ENCODE measurements at regions not wholly inside any gene's neighbourhood (a gene's known extent, or its start where the extent isn't known, plus 50 kb on each side); places are given as distances from the start of the nearest gene placed in this dataset.
"Not testable (repeated sequence)": the region's sequence is repeated elsewhere in the genome, so short reads cannot be mapped to it uniquely, and the experiment has no call there.

DNA sequence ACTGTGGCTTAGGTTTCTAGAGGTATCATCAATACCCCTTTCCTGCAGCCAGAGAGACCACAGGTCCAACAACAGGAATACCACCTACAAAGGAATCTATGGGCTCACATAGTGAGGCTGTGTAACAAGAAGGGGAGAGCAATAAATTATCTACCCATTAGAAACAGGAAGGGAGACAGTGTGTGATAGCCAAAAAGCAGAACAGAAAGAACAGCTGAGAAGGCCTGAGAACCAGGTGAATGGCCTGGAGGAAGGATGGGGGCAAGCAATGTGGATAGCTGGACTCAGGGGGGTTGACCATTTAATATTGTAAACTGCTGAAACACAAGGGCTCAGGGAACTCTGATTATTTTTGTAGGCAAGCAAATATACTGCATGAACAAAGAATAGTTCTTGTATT, 628.2 kb downstream of the COL12A1 start:
- Histone ChIP-seq H3K27ac (no peak overlapping the region), H3K4me3 (no peak overlapping the region), H3K4me1 (no peaks in the 10 kb centered on the region), H3K27me3 (no peaks in the 10 kb centered on the region), H3K36me3 (replicated peaks in 1 of 2; ENCODE audit: insufficient read depth in 1 of 2, low read depth in 2 of 2) (no peaks in the 10 kb centered on the region), H3K9me3 (no peaks in the 10 kb centered on the region)
- intact Hi-C loops (cut with DNase I), result no loop called here
- ATAC-seq, result no peak
- no peak for DNase-seq
- TF ChIP-seq, protein P1, sequence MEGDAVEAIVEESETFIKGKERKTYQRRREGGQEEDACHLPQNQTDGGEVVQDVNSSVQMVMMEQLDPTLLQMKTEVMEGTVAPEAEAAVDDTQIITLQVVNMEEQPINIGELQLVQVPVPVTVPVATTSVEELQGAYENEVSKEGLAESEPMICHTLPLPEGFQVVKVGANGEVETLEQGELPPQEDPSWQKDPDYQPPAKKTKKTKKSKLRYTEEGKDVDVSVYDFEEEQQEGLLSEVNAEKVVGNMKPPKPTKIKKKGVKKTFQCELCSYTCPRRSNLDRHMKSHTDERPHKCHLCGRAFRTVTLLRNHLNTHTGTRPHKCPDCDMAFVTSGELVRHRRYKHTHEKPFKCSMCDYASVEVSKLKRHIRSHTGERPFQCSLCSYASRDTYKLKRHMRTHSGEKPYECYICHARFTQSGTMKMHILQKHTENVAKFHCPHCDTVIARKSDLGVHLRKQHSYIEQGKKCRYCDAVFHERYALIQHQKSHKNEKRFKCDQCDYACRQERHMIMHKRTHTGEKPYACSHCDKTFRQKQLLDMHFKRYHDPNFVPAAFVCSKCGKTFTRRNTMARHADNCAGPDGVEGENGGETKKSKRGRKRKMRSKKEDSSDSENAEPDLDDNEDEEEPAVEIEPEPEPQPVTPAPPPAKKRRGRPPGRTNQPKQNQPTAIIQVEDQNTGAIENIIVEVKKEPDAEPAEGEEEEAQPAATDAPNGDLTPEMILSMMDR (IDR thresholded peaks at IDR 0.05), result no peak
- TF ChIP-seq POLR2A (IDR thresholded peaks at IDR 0.05), result no peak

DNA sequence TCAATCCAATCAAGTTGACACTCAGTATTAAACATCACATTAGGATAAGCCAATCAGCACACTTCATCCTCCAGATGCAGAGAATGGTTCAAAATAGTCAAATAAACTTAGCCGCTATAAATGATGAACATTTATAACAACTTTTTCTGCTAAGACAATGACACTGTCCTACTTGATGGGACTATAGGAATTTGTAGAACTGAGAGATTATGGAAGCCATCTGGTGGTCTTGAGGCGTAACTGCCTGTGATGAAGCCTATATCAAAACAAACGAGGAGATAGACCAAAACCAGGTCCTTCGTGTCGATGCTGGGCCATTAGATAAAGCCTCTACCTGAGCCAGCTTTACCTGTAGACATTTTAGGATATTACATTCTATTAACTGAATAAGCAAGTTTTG, 631.1 kb downstream of the COL12A1 start:
- no peak for TF ChIP-seq POLR2A (IDR thresholded peaks at IDR 0.05)
- TF ChIP-seq, protein P1 (IDR thresholded peaks at IDR 0.05), result peak in 5 of 7 experiments; percentile 18 to 48 (median 27)
- Histone ChIP-seq H3K36me3 (replicated peaks in 1 of 2; ENCODE audit: insufficient read depth in 1 of 2, low read depth in 2 of 2) (no peaks in the 10 kb centered on the region), H3K9me3 (no peaks in the 10 kb centered on the region), H3K27ac (no peak overlapping the region), H3K4me3 (no peak overlapping the region), H3K4me1 (no peaks in the 10 kb centered on the region), H3K27me3 (no peaks in the 10 kb centered on the region)
- intact Hi-C loops (cut with DNase I), result no loop called here
- DNase-seq, result peak in 1 of 4 donors; percentile 9
- peak; percentile 55 for ATAC-seq
- 31 to 52% methylated on average over 5 of the region's 5 CpGs for WGBS, 2 donors

DNA sequence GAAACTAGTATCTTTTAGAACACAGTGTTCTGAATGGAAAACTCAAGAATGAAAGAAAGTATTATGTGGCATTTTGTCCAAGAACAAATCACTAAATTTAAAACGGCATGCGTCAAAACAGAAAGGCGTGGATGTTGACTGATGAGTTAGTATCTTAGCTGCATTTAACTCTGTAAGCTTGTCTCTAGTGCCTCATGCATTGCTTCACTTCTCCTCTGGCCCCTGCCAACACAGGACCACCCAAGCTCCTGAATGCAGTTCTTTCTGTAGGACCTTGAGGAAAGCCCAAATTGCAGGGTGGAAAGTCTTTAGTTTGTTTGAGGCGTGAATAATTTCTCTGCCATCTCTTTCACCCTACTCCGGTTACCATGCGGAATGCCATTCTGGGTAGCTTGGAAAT, 632.2 kb downstream of the COL12A1 start:
- Histone ChIP-seq H3K36me3 (replicated peaks in 1 of 2; ENCODE audit: insufficient read depth in 1 of 2, low read depth in 2 of 2) (no peaks in the 10 kb centered on the region), H3K27ac (no peak overlapping the region), H3K4me3 (no peak overlapping the region), H3K9me3 (no peaks in the 10 kb centered on the region), H3K4me1 (no peaks in the 10 kb centered on the region), H3K27me3 (no peaks in the 10 kb centered on the region)
- TF ChIP-seq POLR2A (IDR thresholded peaks at IDR 0.05), result no peak
- TF ChIP-seq, protein P1 (IDR thresholded peaks at IDR 0.05), result no peak
- DNase-seq (no peak), ATAC-seq (no peak)
- 80 to 90% methylated on average over 6 of the region's 6 CpGs for WGBS, 2 donors
- intact Hi-C loops (cut with DNase I), result no loop called here

DNA sequence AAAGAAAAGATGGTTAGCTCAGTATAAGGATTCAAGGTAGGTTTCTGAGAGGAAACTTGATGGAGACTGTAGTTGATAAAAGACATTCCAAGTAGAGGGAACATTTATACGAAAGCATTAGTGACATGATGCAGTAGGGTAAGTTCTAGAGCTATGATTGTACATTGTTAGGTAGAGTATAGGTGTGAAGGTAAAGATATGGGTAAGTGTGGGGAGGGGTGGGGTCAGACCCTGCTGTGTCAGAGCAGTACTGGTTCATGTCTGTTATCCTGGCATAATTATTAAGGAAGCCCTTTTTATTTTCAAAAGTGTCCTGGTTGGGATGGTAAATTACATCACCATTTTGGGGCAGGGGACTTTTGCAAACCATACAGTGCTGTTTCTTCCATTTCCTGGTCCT, 635.8 kb downstream of the COL12A1 start:
- ATAC-seq, result no peak
- 83 to 86% methylated on average over 1 of the region's 1 CpG for WGBS, 2 donors
- intact Hi-C loops (cut with DNase I), result no loop called here

DNA sequence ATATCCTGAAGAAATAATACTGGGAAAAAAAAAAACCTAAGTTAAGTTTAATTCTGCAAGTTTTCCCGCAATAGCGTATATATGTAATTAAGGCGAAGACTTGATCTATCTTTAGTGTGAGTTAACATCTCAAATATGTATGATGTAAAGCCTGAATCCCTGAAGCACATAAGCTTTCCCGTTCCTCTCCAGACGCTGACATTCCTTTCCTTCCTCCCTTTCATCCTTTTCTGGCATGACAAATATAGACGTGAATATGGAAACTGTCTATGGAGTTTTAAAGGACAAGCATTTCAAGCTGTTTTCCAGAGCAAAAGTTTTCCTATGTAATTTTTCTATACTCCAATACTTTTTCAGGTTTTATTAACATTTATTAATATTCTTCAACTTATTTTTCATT, 637.0 kb downstream of the COL12A1 start:
- DNase-seq (no peak), ATAC-seq (no peak)
- TF ChIP-seq, protein P1 (IDR thresholded peaks at IDR 0.05), result no peak
- TF ChIP-seq POLR2A (IDR thresholded peaks at IDR 0.05), result no peak
- Histone ChIP-seq H3K27ac (no peak overlapping the region), H3K36me3 (replicated peaks in 1 of 2; ENCODE audit: insufficient read depth in 1 of 2, low read depth in 2 of 2) (no peaks in the 10 kb centered on the region), H3K4me3 (no peak overlapping the region), H3K27me3 (no peaks in the 10 kb centered on the region), H3K9me3 (no peaks in the 10 kb centered on the region), H3K4me1 (no peaks in the 10 kb centered on the region)
- intact Hi-C loops (cut with DNase I), result no loop called here
- 74 to 75% methylated on average over 6 of the region's 6 CpGs for WGBS, 2 donors

More for the DNA sequence above, 635.8 kb downstream of the COL12A1 start:
- TF ChIP-seq, protein P1 (IDR thresholded peaks at IDR 0.05), result no peak
- no peak for TF ChIP-seq POLR2A (IDR thresholded peaks at IDR 0.05)
- Histone ChIP-seq H3K9me3 (no peaks in the 10 kb centered on the region), H3K27me3 (no peaks in the 10 kb centered on the region), H3K4me1 (no peaks in the 10 kb centered on the region), H3K27ac (no peak overlapping the region), H3K4me3 (no peak overlapping the region), H3K36me3 (replicated peaks in 1 of 2; ENCODE audit: insufficient read depth in 1 of 2, low read depth in 2 of 2) (no peaks in the 10 kb centered on the region)
- no peak for DNase-seq

DNA sequence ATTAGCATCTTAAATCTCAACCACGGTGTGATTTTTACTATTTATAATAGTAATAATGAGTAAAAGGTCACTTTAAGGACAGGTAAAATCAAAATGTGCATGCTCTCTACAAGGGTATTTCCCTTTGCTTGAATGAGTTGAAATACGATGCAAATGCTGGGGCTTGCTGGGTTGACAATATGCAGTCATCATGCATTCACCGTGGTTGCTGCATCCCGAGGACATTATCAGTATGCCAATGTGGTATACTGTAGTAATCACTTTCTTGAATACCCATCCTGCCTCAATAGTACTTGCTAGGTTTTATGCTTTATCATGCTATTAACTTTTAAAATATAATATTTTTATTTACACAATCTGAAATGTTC, 637.9 kb downstream of the COL12A1 start:
- H3K4me1 ChIP-seq; H3K36me3 ChIP-seq (replicated peaks in 1 of 2; ENCODE audit: insufficient read depth in 1 of 2, low read depth in 2 of 2); H3K9me3 ChIP-seq; intact Hi-C loops (cut with DNase I); DNase-seq; H3K4me3 ChIP-seq; ATAC-seq; H3K27me3 ChIP-seq; H3K27ac ChIP-seq: not testable (repeated sequence)
- 90 to 92% methylated on average over 4 of the region's 4 CpGs for WGBS, 2 donors
